HL-60 (cell line): ENCODE measurements at regions not wholly inside any gene's neighbourhood (a gene's known extent, or its start where the extent isn't known, plus 50 kb on each side); places are given as distances from the start of the nearest gene placed in this dataset.

ENCODE experiments used
- DNase-seq, 2 experiments: peaks; one replicate each; pipeline ENCODE4 v3.0.0-alpha.2; 2010 to 2020; ENCODE audit warnings: low read depth in 1 of 2, low spot score in 1 of 2
- H3K27ac ChIP-seq: fragments of 250-450 bp; sonication (Bioruptor Pico); replicated peaks from 2 replicates; pipeline ENCODE4 v1.5.1; 2020; ENCODE audit warnings: mild to moderate bottlenecking, moderate library complexity
- H3K27me3 ChIP-seq: fragments of 250-450 bp; sonication (Bioruptor Pico); 2 replicates; pipeline ENCODE4 v1.5.1; 2021; ENCODE audit warnings: mild to moderate bottlenecking, moderate library complexity; ENCODE audit not compliant: insufficient read depth, poor library complexity, severe bottlenecking
- H3K4me3 ChIP-seq: replicated peaks from 2 replicates; pipeline ENCODE4 v1.5.1; 2011; ENCODE audit warnings: mild to moderate bottlenecking, control low read depth, low read length; ENCODE audit not compliant: insufficient read depth
- GABPA ChIP-seq: IDR thresholded peaks from 2 replicates; pipeline ENCODE4 v1.6.1; 2012; ENCODE audit warnings: low read depth
- POLR2AphosphoS5 ChIP-seq: IDR thresholded peaks from 2 replicates; pipeline ENCODE4 v1.6.1; 2012; ENCODE audit warnings: low read depth
- REST ChIP-seq: IDR thresholded peaks from 2 replicates; pipeline ENCODE4 v1.6.1; 2012; ENCODE audit warnings: low read depth; ENCODE audit not compliant: insufficient replicate concordance
- SPI1 ChIP-seq: IDR thresholded peaks from 2 replicates; pipeline ENCODE4 v1.6.1; 2012; ENCODE audit warnings: low read depth, mild to moderate bottlenecking, borderline replicate concordance
- TF ChIP-seq, protein P1 (sequence below): IDR thresholded peaks from one replicate; pipeline ENCODE4 v1.5.1; 2011; ENCODE audit warnings: low read length, control low read depth, inconsistent platforms; ENCODE audit not compliant: insufficient read depth

DNA sequence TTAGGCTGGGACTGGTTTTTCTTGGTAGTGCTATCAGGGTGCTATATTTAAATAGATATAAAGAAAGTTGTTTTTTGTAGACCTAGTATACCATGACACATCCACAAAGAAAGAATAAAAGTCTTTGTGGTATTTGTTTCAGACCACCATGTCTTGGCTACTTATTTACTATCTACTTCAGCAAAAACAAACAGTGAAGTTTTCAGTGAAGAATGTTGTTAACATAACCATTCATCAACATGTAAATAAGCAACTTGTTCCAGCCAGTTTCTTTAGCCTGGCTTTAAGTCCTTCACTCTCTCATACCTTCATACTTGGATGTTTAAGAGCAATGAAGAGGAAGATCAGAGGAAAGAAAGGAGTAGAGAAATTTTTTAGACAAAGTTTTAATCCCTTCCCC, 624.1 kb downstream of the CD109 start:
- H3K4me3 ChIP-seq, result no peak overlapping the region
- DNase-seq, result no peak
- TF ChIP-seq GABPA, result no peak
- TF ChIP-seq, protein P1, sequence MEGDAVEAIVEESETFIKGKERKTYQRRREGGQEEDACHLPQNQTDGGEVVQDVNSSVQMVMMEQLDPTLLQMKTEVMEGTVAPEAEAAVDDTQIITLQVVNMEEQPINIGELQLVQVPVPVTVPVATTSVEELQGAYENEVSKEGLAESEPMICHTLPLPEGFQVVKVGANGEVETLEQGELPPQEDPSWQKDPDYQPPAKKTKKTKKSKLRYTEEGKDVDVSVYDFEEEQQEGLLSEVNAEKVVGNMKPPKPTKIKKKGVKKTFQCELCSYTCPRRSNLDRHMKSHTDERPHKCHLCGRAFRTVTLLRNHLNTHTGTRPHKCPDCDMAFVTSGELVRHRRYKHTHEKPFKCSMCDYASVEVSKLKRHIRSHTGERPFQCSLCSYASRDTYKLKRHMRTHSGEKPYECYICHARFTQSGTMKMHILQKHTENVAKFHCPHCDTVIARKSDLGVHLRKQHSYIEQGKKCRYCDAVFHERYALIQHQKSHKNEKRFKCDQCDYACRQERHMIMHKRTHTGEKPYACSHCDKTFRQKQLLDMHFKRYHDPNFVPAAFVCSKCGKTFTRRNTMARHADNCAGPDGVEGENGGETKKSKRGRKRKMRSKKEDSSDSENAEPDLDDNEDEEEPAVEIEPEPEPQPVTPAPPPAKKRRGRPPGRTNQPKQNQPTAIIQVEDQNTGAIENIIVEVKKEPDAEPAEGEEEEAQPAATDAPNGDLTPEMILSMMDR, result no peak
- TF ChIP-seq POLR2AphosphoS5, result no peak
- no peak for TF ChIP-seq SPI1
- TF ChIP-seq REST, result no peak
- no peak overlapping the region for H3K27ac ChIP-seq
- H3K27me3 ChIP-seq, result no peaks in the 10 kb centered on the region

GRCh38 chr6:74319292-74319691, 623.3 kb downstream of the CD109 start:
- DNase-seq, result no peak
- TF ChIP-seq GABPA, result no peak
- no peak for TF ChIP-seq POLR2AphosphoS5
- no peak for TF ChIP-seq REST
- no peak for TF ChIP-seq SPI1
- Histone ChIP-seq H3K27me3 (no peaks in the 10 kb centered on the region), H3K4me3 (no peak overlapping the region), H3K27ac (no peak overlapping the region)

DNA sequence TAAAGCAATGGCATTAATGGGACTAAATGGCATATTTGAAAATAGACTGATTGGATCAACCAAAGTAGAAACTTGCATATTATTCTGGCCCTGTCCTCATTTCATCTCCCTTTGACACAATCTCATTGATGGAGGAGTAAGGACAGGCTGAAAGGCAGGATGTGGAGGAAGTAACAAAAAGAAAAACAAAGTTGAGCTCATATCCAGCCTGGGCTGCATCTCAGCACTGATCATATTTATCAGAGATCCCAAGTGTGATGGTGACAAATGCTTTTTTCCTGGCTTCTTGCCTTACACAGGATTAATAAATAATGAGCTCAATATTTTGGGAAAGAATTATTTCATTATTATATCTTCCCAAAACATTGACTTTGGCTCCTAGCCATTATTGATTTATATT, 622.7 kb downstream of the CD109 start:
- Histone ChIP-seq H3K27me3 (no peaks in the 10 kb centered on the region), H3K27ac (no peak overlapping the region), H3K4me3 (no peak overlapping the region)
- no peak for DNase-seq
- TF ChIP-seq SPI1 (no peak), GABPA (no peak), POLR2AphosphoS5 (no peak), REST (no peak)
- TF ChIP-seq, protein P1, result no peak
